GM23338 (cell line): ENCODE measurements at regions not wholly inside any gene's neighbourhood (a gene's known extent, or its start where the extent isn't known, plus 50 kb on each side); places are given as distances from the start of the nearest gene placed in this dataset.

Experiments used
- ATAC-seq: fragments of 200-7000 bp; cut with Tn5 transposase; 3 replicates; pipeline ENCODE4 v1.9.1; 2020
- DNase-seq: peaks from one replicate; pipeline ENCODE4 v3.0.0-alpha.2; 2015; ENCODE audit warnings: low spot score
- H2AFZ ChIP-seq: fragments of 200-600 bp; sonication (generic); 2 replicates; pipeline ENCODE4 v1.8.0; 2016; ENCODE audit warnings: antibody characterized with exemption, mild to moderate bottlenecking, moderate library complexity
- H3F3A ChIP-seq: fragments of 200-600 bp; sonication (generic); replicated peaks from 2 replicates; pipeline ENCODE4 v1.8.0; 2017; ENCODE audit warnings: antibody characterized with exemption, mixed run types, low read depth
- H3K27ac ChIP-seq: fragments of 200-600 bp; sonication (generic); 2 replicates; pipeline ENCODE4 v1.6.1; 2016; ENCODE audit warnings: low read depth
- H3K27me3 ChIP-seq: fragments of 200-600 bp; sonication (generic); 2 replicates; pipeline ENCODE4 v1.8.0; 2016; ENCODE audit warnings: mild to moderate bottlenecking, mixed run types, moderate library complexity; ENCODE audit not compliant: insufficient read depth
- H3K36me3 ChIP-seq: fragments of 200-600 bp; sonication (generic); 2 replicates; pipeline ENCODE4 v1.8.0; 2016; ENCODE audit warnings: mild to moderate bottlenecking; ENCODE audit not compliant: insufficient read depth
- H3K4me1 ChIP-seq: fragments of 200-600 bp; sonication (generic); 2 replicates; pipeline ENCODE4 v1.8.0; 2016; ENCODE audit warnings: mild to moderate bottlenecking, moderate library complexity; ENCODE audit not compliant: insufficient read depth
- H3K4me2 ChIP-seq: fragments of 200-600 bp; sonication (generic); 2 replicates; pipeline ENCODE4 v1.7.1; 2017; ENCODE audit warnings: mixed run types
- H3K4me3 ChIP-seq: fragments of 200-600 bp; sonication (generic); 2 replicates; pipeline ENCODE4 v1.6.1; 2016; ENCODE audit warnings: mixed run types
- H3K79me2 ChIP-seq: fragments of 200-600 bp; sonication (generic); replicated peaks from 2 replicates; pipeline ENCODE4 v1.8.0; 2017; ENCODE audit warnings: mild to moderate bottlenecking; ENCODE audit not compliant: insufficient read depth
- H3K9me2 ChIP-seq: fragments of 200-600 bp; sonication (generic); 2 replicates; pipeline ENCODE4 v1.8.0; 2017; ENCODE audit not compliant: insufficient read depth
- H4K20me1 ChIP-seq: fragments of 200-600 bp; sonication (generic); replicated peaks from 2 replicates; pipeline ENCODE4 v1.8.0; 2017; ENCODE audit warnings: mild to moderate bottlenecking; ENCODE audit not compliant: insufficient read depth
- H3K27ac Mint-ChIP-seq: 2 replicates; pipeline ENCODE4 v1.8.0; 2020; ENCODE audit warnings: inconsistent platforms, mild to moderate bottlenecking, moderate library complexity, mixed read lengths
- H3K27me3 Mint-ChIP-seq: 3 replicates; pipeline ENCODE4 v1.8.0; 2022; ENCODE audit warnings: low read depth, mild to moderate bottlenecking, moderate library complexity, mixed read lengths, inconsistent platforms; ENCODE audit not compliant: insufficient read depth, poor library complexity
- H3K36me3 Mint-ChIP-seq: 3 replicates; pipeline ENCODE4 v1.8.0; 2021; ENCODE audit warnings: low read depth, mild to moderate bottlenecking, inconsistent platforms, moderate library complexity, mixed read lengths
- H3K4me1 Mint-ChIP-seq: 3 replicates; pipeline ENCODE4 v1.8.0; 2020; ENCODE audit warnings: mild to moderate bottlenecking, inconsistent platforms, mixed read lengths
- H3K4me3 Mint-ChIP-seq: 3 replicates; pipeline ENCODE4 v1.8.0; 2021; ENCODE audit warnings: moderate library complexity, mild to moderate bottlenecking, inconsistent platforms, mixed read lengths
- H3K9me3 Mint-ChIP-seq: 3 replicates; pipeline ENCODE4 v1.8.0; 2020; ENCODE audit warnings: moderate library complexity, mild to moderate bottlenecking, inconsistent platforms, mixed read lengths
- CREB1 ChIP-seq: fragments of 250-450 bp; sonication (Bioruptor Pico); IDR thresholded peaks from 2 replicates; pipeline ENCODE4 v1.5.0; 2020; ENCODE audit warnings: low read depth, mild to moderate bottlenecking, moderate library complexity
- ETS1 ChIP-seq: IDR thresholded peaks from 2 replicates; pipeline ENCODE4 v1.6.1; 2016; ENCODE audit warnings: antibody characterized with exemption
- EZH2 ChIP-seq: fragments of 200-600 bp; sonication (generic); IDR thresholded peaks from one replicate; pipeline ENCODE4 v1.8.0; 2017; ENCODE audit warnings: antibody characterized with exemption, mild to moderate bottlenecking, low read depth; ENCODE audit not compliant: unreplicated experiment
- EZH2phosphoT487 ChIP-seq: fragments of 200-600 bp; sonication (generic); IDR thresholded peaks from one replicate; pipeline ENCODE4 v1.8.1; 2018; ENCODE audit warnings: antibody characterized with exemption; ENCODE audit not compliant: unreplicated experiment
- JUNB ChIP-seq: IDR thresholded peaks from one replicate; pipeline ENCODE4 v1.6.1; 2016; ENCODE audit warnings: antibody characterized with exemption; ENCODE audit not compliant: unreplicated experiment
- NANOG ChIP-seq: IDR thresholded peaks from 2 replicates; pipeline ENCODE4 v1.6.1; 2016; ENCODE audit warnings: antibody characterized with exemption, borderline replicate concordance
- POLR2AphosphoS5 ChIP-seq: IDR thresholded peaks from 2 replicates; pipeline ENCODE4 v1.6.1; 2016; ENCODE audit warnings: antibody characterized with exemption, low read depth
- REST ChIP-seq: IDR thresholded peaks from one replicate; pipeline ENCODE4 v1.6.1; 2018; ENCODE audit warnings: antibody characterized with exemption; ENCODE audit not compliant: unreplicated experiment
- STAT1 ChIP-seq: IDR thresholded peaks from one replicate; pipeline ENCODE4 v1.6.1; 2016; ENCODE audit warnings: antibody characterized with exemption; ENCODE audit not compliant: unreplicated experiment
- ZNF114 ChIP-seq: fragments of 250-450 bp; sonication (Bioruptor Pico); IDR thresholded peaks from 2 replicates; pipeline ENCODE4 v1.5.0; 2020; ENCODE audit warnings: mild to moderate bottlenecking, moderate library complexity
- ZNF331 ChIP-seq: fragments of 250-450 bp; sonication (Bioruptor Pico); IDR thresholded peaks from 2 replicates; pipeline ENCODE4 v1.5.0; 2020; ENCODE audit warnings: low read depth, mild to moderate bottlenecking, moderate library complexity
- ZNF462 ChIP-seq: fragments of 250-450 bp; sonication (Bioruptor Pico); IDR thresholded peaks from 2 replicates; pipeline ENCODE4 v1.5.0; 2020; ENCODE audit warnings: mild to moderate bottlenecking, moderate library complexity
- TF ChIP-seq, protein P1 (sequence below), 2 experiments: fragments of 200-600 bp in 1 of 2; sonication (generic) in 1 of 2; conservative IDR thresholded peaks; 2 replicates each; pipeline versions ENCODE4 v1.5.1 to v1.6.1; 2016 to 2017; ENCODE audit warnings: antibody characterized with exemption in 2 of 2, low read depth in 2 of 2, mild to moderate bottlenecking in 2 of 2, moderate library complexity in 1 of 2

GRCh38 chr10:21398563-21399231 is 126.8 kb downstream of the SKIDA1 start:
- no peak overlapping the region for H3K27ac ChIP-seq
- H3K4me1 ChIP-seq: peaks cover 7% of the 10 kb centered on the region
- Mint-ChIP-seq H3K9me3 (peaks cover 16% of the 10 kb centered on the region), H3K4me3 (no peak overlapping the region), H3K36me3 (peaks cover 17% of the 10 kb centered on the region; the same call in 2 of the 3 replicates), H3K27ac (no peak overlapping the region), H3K27me3 (no peaks in the 10 kb centered on the region), H3K4me1 (peaks cover 15% of the 10 kb centered on the region)
- H3K36me3 ChIP-seq: no peaks in the 10 kb centered on the region; the same call in 1 of the 2 replicates
- no peaks in the 10 kb centered on the region for H3K27me3 ChIP-seq
- TF ChIP-seq, protein P1, sequence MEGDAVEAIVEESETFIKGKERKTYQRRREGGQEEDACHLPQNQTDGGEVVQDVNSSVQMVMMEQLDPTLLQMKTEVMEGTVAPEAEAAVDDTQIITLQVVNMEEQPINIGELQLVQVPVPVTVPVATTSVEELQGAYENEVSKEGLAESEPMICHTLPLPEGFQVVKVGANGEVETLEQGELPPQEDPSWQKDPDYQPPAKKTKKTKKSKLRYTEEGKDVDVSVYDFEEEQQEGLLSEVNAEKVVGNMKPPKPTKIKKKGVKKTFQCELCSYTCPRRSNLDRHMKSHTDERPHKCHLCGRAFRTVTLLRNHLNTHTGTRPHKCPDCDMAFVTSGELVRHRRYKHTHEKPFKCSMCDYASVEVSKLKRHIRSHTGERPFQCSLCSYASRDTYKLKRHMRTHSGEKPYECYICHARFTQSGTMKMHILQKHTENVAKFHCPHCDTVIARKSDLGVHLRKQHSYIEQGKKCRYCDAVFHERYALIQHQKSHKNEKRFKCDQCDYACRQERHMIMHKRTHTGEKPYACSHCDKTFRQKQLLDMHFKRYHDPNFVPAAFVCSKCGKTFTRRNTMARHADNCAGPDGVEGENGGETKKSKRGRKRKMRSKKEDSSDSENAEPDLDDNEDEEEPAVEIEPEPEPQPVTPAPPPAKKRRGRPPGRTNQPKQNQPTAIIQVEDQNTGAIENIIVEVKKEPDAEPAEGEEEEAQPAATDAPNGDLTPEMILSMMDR (conservative IDR thresholded peaks at IDR 0.05; ENCODE audit: low read depth in 2 of 2): no peak
- TF ChIP-seq CREB1 (CRISPR knock-in tag) (no peak), EZH2 (no peak), JUNB (no peak), EZH2phosphoT487 (no peak), REST (no peak), ZNF331 (no peak), STAT1 (no peak), ZNF462 (no peak), ZNF114 (no peak), NANOG (no peak), ETS1 (no peak), POLR2AphosphoS5 (no peak)
- no peaks in the 10 kb centered on the region for H4K20me1 ChIP-seq
- H2AFZ ChIP-seq: no peak overlapping the region
- DNase-seq: no peak
- no peak for ATAC-seq
- no peak overlapping the region for H3K4me3 ChIP-seq
- no peaks in the 10 kb centered on the region for H3F3A ChIP-seq
- H3K9me2 ChIP-seq: no peaks in the 10 kb centered on the region
- H3K4me2 ChIP-seq: no peak overlapping the region
- no peaks in the 10 kb centered on the region for H3K79me2 ChIP-seq
